Stimulated activated CD4-positive, alpha-beta T cell treated with anti-CD3 and anti-CD28 coated beads, TNF-alpha, amount 100 ng/mL, for 1 hour (primary cell): ENCODE measurements at regions not wholly inside any gene's neighbourhood (a gene's known extent, or its start where the extent isn't known, plus 50 kb on each side); places are given as distances from the start of the nearest gene placed in this dataset.

Experiments
- DNase-seq, 3 donors: peaks; one replicate each; pipeline ENCODE4 v3.0.0-alpha.2; 2020; ENCODE audit warnings: low read depth in 3 of 3, low spot score in 1 of 3

DNA sequence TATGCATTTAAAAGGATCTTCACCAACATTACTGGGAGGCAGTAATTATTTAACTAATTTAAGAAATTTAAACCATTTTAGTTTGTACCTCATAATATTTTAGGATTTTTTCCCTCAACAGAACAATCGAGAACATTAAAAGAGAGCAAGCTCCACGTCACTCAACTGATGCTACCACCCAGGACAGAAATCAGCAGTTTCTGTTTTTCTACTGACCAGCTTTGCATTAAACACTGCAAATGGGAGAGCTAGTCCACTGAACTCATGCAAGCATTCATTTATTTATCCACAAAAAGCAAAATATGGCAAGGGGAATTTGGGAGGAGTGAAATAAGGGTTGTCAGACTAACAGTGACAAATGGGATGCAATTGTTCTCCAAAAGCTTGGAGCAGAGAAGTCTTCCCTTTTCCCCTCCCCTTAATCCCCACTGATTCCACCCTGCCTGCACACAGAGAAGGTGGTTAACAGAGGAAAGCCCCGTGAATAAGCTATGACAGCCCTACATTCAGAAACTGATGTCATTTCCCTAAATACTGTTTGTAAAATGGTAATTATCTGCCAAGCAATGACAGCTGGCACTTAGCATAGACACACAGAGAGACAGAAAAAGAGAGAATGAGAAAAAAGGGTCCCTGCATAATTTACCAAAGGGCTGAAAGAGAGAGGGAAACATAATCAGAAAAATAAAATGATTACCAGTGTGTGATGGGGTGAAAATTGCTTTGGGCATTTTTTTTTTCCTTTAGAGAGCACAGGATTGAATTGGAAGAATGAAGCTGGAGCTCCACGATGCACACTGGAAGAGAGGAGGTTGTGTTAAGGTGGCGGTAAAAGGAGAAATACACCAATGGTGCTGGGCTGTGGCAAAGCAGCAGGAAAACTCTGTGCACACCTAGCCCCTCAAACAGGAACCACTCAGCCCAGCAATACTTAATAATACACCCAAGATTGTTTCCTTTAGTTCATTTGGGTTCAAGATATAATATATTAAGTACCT lies 777.4 kb downstream of the TUSC7 start:
- DNase-seq = no peak

DNA sequence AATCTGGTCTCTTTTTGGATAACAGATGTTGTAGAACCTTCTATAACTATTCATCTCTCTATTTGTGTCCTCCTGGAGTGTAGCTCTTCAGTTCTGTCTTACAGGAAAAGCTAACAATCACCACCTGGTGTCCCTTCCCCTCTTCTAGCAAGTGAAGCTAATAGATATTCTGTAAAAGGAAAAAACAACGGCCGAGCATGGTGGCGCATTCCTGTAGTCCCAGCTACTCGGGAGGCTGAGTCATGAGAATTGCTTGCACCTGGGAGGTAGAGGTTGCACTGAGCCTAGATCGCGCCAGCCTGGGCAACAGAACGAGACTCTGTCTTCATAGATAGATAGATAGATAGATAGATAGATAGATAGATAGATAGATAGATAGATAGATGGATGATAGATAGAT lies 779.4 kb downstream of the TUSC7 start:
- no peak for DNase-seq

DNA sequence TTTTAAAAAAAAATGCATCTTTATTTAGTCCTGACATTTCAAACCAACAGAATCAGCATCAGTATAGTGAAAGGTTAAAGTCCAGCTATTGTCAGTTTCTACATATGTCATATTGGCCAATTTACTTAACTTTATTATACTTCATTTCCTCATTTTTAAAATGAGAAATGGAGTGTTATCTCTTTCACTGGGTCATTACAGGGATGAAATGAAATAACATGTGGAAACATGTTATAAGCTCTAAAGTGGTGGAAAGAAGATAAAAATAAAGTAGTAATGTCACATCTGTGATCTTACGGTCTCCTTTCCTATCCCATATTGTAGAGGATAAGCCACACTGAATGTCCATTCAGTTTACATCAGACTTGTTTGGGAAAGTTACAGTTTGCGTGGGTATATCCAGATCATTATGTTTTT lies 780.1 kb downstream of the TUSC7 start:
- DNase-seq = no peak

DNA sequence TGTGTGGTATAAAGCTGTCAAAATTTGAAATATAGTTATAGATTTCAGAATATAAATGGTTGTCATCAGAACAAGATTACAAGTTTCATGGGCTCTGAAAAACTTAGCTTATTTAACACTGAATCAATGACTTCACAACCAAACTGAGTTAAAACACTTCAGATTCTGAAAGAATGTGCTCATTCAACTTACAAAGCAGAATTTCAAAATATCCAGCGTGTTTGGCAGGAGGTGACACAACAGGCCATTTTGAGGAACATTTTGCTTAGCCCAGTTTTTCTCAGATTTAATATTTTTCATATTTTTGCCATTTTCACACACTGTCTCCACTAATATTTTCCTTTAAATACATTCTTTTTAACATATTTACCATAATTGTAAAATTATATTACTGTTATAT lies 781.1 kb downstream of the TUSC7 start:
- DNase-seq = no peak

DNA sequence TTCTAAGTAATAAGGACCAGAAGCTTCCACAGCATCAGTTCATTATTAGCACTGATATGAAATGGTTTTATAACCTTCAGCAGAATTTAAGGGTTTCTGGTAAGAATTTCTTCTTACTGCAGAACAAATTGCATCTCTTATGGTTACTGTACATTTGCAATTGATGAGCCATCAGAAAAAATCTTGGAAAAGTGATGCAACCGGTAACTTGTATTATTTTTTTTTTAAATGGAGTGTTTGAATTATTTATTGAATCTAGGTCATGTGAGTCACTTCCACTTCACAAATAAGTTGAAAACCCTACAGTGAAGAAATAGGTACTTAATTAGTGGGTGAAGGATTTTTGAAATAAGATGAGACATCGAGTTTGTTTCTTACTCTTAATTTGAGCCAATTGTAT lies 786.0 kb downstream of the TUSC7 start:
- no peak for DNase-seq

DNA sequence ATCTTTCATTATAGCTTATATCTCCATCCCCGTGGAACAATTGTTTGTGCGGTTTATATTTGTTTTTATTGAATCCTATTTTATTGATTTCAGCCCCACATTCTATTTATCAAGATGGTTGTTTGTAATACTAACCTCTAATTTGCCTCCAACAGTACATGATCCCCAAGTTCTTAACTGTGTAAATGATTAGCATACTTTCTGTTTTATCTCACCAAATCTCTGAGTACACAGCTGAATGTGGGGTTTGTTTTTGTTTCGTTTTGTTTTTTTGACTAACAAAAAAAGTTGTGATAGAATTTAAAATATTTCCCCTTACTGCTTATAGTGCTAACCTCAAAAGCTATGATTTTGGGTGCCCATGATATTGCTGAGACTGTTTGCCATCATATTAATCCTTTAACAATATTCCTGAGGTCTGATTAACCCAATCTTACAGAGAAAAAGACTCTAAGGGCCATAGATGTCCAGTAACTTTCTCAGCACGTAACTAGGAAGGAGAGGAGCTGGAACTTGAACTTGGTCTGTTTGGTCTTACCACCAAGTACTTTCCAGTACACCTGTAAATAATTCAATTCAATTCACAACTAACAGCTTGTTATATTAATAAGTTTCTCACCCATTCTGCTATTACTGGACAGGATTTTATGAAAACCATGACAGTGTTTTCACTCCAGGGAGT lies 789.8 kb downstream of the TUSC7 start:
- DNase-seq = no peak

DNA sequence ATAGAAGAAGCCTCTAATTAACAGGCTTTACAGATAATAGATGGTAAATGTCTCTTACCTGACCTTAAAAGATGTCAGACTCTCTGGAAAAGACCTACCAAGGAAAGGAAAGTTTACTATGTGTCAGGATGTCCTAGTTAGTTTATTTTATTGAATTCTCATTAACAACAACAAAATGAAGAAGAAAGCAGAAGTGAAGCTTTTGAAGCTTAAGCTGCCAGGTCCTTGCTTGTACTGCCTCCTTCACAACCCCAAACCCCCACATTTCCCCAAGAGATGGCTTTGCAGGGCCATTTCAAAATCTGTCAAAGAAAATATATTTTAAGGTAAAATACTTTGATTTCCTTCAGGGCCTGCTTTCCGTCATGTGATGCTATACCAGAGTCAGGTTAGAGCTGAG lies 798.4 kb downstream of the TUSC7 start:
- no peak for DNase-seq

DNA sequence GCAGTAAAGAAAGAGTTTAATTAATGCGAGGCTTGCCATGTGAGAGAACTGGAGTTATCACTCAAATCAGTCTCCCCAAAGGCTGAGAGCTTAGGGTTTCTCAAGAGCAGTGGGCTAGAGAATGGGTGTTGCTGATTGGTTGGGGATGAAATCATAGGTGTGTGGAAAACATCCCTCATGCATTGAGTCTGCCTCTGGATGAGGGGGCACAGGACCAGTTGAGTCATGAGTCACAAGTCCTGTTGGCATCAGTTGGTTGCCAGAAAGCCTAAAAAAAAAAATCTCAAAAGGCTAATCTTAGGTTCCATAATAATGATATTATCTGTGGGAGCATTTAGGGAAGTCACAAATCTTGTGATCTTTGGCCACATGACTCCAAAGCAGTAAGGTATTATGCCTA lies 800.3 kb downstream of the TUSC7 start:
- no peak for DNase-seq

DNA sequence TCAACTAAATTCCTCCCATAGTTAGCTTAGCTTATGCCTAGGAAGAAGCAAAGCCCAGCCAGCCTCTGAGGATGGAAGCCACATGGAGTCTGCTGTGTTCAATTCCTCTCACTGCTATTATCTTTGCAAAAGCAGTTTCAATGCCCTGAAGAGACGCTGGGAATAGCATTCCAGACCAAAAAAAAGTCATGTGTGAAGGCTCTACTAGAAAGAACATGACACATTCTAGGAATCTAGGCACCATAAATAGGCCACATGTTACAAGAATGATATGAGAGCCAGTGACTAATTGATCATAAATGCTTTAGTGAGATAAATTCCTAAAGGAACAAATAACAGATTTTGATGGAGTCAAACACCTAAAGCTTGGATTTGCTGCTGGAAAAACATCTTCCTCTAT lies 800.8 kb downstream of the TUSC7 start:
- DNase-seq = no peak

DNA sequence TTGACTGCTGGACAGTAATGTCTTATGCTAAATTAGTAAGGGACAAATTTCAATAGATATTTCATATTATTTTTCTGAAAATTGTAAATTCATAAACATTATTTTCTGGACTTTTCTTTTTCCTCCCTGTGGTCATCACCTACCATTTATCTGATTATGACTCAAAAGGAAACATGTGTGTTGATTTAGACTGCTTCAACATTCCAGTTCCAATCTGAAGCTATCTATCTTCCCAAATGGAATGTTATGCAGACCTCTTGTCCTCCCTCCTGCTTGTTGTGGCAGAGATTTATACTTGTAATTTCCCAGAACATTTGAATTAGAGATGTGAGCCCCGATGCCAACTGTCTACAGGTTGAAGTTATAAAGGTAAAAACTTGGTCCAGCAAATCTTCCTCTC lies 803.4 kb downstream of the TUSC7 start:
- DNase-seq = no peak

DNA sequence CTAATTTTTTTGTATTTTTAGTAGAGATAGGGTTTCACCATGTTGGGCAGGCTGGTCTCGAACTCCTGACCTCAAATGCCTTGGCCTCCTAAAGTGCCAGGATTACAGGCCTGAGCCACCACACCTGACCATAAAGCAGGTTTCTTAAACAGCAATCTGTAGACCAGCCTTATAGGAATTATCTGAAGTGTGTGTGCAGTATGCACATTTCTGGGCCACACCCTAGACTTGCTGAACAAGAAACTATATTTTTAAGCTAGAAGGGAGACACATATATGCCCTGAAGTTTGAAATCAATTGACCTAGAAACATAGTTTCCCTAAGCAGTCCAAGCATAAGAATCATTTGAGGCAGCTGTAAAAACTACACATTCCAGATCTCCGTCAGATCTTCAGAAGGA lies 805.7 kb downstream of the TUSC7 start:
- no peak for DNase-seq

DNA sequence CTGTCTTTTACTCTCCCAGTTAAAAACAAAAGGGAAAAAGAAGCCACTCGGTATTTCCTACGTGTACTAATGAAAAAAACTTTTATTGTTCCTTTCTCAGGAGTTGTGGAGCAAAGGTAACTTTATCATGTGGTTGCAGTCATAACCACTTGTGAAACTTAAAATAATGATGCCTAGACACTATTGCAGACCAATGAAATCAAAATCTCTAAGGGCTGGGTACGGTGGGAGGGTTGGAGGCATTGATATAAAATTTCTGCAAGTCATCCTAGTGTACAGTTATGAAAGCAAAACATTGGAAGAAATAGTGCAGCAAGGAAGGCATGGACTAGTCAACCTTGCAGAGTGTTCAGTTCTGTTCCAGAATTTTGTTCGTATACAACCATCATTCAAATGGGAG lies 808.8 kb downstream of the TUSC7 start:
- no peak for DNase-seq

DNA sequence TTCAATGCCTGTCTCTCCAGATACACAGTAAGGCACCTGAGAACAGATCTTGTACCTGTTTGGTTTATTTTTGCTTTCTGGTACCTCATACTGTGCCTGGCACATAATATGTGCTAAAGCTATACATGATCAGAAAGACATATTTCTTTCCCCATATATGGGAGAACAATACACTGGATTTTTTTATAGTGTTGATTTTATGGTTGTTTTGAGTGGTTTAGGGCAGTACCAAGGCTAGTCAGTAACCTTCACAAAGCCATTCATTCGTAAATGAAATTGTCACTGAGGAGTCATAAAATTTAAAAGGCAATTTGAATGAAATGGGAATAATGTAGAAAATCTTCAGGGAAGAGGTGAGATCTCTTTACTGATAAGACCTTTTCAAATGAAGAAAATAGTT lies 810.2 kb downstream of the TUSC7 start:
- DNase-seq = no peak

DNA sequence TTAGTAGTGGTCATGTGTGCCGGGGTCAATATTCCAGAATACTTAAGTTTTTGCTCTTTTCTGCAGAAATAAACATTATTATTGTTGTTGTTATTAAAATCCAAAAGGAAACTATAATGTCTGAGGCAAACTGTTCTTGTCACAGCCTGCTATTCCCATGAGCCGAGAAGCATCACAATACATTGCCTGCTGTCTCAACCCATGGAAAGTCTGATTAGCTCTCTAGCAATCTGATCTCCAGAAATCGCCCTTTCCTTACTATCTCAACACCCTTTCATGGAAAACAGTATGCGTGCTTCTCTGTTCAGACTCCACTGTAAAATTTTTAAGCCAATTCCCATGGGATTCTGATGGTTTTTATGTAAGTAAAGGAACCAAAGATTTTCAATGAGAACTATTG lies 811.0 kb downstream of the TUSC7 start:
- no peak for DNase-seq

DNA sequence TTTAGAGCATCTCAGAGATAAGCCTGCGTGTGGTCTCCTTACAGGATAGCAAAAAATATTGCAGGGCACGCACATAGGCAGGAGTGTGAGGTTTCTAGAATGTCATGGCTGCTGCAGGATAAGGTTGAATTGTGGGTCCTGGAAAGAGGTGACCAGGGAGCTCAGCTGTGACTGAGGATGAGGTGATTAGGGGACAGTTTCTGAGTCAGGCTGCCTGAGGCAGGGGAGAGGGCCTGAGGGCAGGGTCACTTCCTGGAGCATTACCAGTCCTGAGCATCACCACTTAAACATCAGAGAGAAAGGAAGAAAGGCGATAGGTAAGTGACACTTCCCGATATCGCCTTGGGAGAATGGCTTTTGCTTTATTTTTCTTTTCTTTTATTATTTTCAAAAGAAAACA lies 813.8 kb downstream of the TUSC7 start:
- no peak for DNase-seq

DNA sequence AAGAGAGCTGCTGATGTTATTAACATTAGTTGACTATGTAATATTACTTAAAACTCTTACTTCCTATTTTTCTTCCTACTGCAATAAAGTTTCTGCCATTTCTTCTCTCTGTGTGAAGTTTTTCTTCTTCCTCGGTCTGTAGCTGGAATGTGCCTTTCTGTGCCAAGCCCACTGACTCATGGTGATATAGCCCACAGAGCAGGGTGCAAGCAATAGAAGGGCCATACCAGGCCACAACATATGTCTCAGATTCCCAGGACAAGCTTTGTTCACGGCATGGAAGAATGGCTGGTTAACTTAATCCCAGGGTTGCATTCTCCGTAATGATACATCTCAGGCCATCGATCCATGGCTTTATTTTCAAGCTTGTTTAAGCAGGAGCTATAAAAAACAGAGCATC lies 815.3 kb downstream of the TUSC7 start:
- DNase-seq = no peak

DNA sequence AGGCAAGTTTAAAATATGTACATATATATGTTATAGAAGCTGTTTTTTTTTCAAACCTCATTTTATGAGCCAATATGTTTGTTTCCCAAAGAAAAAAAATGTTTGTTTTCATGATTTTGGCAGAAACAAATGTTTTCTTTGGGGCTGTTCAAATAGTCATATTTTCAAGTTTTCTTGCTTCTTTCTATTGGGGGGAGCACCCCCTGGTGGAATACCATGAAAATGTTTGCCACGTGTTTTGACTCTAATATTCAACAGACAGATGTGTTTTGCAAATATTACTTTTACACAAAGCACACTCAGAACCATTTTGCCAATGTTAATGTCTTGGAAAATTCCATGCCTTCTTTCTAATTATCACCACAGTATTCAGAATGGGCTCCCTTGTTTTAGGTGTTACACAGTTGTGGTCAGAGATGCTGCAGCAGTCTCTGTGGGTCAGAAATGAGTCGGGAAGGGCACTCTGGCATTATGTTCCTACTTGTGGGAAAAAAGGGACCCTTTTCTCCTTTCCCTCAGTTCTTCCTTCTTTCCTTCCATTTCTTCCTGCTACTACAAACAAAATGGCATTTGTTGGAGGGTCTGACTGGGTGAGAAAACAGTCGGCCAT lies 817.0 kb downstream of the TUSC7 start:
- DNase-seq = no peak

DNA sequence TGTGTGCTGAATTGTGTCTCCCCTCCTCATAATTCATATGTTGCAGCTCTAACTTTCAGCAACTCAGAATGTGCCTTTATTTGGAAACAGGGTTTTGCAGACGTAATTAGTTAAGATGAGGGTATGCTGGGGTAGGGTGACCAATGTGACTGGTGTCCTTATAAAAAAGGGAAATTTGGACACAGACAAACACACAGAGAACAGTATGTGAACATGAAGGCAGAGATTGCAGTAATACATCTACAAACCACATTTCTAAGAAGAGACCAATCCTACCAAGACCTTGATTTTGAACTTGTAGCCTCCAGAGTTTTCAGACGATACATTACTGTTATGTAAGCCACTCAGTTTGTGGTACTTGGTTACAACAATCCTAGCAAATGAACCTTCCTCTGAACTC lies 817.8 kb downstream of the TUSC7 start:
- DNase-seq = no peak

DNA sequence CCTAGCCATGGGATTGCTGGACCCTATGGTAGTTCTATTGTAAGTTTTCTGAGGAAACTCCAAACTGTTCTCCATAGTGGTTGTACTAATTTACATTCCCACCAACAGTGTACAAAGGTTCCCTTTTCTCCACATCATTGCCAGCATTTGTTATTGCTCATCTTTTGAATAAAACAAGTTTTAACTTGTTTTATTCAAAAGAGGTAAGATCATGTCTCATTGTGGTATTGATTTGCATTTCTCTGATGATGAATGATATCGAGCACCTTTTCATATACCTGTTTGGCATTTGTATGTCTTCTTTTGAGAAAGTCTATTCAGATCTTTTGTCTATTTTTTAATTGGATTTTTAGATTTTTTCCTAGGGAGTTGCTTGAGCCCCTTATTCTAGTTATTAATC lies 819.1 kb downstream of the TUSC7 start:
- DNase-seq = no peak

DNA sequence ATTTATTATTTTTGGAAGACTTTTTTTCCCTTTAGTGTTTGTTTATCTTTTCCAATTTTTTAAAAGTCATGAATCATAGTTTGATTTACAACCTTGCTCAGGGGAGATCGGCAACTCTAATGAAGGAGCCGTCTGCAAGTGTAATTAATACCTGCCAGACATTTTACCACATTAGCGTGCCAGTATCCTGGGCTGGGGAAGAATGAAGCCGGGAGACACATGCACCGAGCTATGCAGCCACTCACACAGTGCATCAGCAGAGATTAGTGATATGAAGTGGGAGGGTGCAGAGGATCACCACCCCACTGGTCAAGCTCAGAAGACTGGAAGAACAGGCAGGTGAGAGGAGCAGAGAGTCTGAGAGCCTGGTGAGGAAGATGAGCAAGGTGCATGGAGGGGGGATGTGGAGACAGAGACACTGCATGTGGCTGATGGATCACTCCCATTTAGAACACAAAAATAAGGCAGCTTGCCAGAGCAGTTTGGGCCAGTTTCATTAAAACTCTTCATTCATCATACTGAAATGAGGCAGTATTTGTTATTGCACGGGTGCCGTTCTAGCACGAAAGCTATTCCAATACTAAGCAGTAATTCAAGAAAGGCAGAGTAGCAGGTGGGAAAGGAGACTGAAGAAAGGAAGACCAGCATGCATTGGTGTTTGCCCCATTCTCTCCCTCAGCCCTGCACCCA lies 821.6 kb downstream of the TUSC7 start:
- no peak for DNase-seq

DNA sequence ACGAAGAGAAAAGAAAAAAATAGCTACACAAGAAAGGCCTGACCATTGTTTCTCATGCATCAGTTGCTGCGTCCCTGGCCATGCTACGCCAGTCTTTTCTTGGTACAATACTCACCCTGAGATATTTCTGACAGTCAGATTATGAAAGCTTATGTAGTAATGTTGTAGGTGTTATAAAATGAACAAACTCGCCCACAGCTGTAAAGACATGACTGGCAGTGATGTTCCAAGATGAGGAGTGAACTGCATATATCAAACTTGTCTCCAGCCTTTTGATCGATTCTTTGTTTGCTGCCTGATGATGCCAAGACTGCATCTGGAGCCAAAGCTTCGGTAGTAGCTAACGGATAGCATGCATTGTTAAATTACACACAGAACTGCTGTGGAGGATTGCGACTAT lies 822.7 kb downstream of the TUSC7 start:
- no peak for DNase-seq

DNA sequence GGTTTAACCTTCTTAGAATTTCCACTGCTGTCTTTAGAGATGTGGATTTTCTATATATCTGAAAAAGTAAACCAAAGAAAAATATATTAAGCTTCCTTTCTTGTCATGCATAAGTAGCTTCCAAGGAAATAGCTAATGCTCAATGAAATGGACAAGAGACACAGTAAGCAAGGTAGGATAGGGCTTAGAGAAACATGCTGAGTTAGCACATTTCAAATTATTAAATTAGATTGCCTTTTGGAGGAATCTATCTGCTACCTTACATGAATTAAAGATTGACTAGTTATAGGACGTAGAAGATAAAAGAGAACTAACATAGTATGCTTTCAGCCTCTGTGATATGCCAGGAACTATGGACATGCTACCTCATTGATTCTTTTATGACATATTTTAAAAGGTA lies 824.6 kb downstream of the TUSC7 start:
- no peak for DNase-seq
